GM21381 (cell line): ENCODE measurements at regions not wholly inside any gene's neighbourhood (a gene's known extent, or its start where the extent isn't known, plus 50 kb on each side); places are given as distances from the start of the nearest gene placed in this dataset.

ENCODE experiments used
- ATAC-seq: cut with Tn5 transposase; IDR thresholded peaks from one replicate; pipeline ENCODE4 v1.9.1; 2021; ENCODE audit warnings: mild to moderate bottlenecking, moderate library complexity; ENCODE audit not compliant: unreplicated experiment

GRCh38 chr5:88666761-88667495, 216.1 kb downstream of the MEF2C start:
- peak; percentile 67 for ATAC-seq

- no peak for ATAC-seq
Observed at GRCh38 chr5:88665750-88666215, 217.2 kb downstream of the MEF2C start.

DNA sequence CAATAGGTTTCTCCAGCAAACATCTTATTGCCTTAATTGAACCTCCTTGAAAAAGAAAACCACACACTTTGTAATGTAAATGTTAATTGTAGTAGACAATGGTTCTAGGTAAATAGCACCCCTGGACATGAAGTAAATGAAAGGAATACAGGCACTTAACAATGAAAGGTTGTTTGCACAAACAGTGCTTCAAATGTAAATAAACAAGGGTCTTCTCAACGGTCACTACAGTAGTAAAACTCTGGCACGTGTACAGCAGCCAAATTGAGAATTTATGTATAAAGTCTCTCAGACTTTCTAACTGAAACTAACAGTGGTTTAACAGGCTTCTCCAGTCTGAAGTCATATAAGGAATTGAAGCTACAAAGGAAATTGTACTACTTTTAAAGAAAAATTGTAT, 218.3 kb downstream of the MEF2C start:
- ATAC-seq = no peak

DNA sequence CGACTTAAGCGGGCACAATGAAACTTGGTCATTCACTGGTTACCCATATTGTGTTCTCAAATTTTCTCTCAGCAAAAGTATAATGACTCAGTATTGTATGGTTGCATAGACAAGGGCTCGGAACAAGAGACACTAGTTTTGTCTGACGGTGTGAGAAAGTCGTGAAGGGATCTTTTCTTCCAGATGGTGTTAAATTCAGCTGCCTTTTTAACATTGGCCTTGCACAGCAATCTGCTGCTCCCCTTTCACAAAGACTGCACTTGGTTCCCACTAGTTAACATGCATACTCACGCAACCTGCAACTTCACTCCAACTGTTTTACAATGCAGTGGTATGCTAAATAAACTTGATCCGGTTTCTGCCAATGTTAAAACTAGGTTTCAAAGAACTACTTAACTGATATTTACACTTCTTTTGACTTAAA, 219.2 kb downstream of the MEF2C start:
- no peak for ATAC-seq

DNA sequence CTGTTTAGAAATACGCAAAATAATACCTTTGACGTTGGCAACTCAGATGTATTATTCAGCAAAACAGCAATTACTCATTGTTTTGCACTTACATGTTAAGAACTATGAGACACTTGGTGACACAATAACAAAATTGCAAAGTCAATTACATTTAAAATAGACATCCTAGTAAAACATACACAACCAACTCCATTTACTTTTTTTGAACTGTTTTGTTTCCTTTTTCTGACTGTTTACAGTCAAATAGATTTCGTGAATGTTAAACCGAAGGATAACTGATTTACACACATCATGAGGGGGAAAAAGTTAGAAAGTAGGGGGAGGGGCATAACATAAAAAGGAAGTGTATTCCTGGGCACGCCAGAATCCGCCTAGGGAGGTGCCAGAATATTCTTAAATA, 220.1 kb downstream of the MEF2C start:
- ATAC-seq = no peak

DNA sequence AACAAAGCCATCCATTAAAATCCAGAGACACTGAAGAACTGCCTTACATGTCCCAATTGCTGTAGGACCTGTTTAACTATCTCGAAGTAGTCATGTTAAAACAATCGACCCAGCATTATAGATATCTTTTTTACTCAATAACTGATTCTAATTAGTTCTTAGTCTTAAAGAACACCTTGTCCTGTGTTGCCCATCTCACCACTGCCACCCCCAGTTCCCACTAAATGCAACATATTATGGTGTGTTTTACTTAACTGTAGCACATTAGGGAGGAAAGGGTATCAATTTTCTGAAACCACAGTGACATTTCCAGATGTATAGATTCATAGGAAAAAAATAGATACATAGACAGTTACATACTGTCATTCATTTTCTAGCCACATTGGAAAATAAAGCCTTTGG, 221.2 kb downstream of the MEF2C start:
- no peak for ATAC-seq

- ATAC-seq = peak; percentile 67
Observed at GRCh38 chr5:88660947-88661805, 221.8 kb downstream of the MEF2C start.

DNA sequence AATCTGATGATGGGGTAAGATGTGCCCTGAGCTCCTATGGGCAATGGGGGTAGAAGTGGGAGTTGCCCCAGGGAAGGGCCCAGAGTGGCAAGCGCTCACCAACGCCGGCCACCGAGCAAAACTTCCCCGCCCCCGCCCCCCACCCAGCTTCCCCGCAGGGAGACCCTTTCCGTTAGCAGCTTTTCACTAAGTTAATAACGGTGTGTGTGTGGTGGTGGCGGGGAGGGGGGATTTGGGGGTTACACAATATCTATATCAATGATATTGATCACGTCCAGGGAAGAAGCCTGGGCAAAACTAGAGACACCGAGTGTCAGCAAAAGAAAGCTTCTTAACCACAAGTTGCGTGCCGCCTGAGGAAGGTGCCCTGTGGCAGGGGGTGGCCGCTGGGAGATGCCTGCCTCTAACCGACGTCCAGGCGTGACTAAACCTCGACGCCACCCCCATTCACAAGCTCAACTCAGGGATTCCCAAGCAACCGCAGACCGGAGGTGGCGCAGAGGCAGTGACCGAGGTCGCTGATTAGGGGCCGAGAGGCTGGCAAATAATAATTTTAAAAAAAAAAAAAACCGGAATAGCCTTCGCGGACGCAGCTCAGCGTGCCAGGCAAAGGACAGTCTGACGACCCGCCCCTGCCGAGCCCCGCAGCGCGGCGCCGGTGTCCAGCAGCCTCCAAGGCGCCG, 222.6 kb downstream of the MEF2C start:
- peak; percentile 33 for ATAC-seq

DNA sequence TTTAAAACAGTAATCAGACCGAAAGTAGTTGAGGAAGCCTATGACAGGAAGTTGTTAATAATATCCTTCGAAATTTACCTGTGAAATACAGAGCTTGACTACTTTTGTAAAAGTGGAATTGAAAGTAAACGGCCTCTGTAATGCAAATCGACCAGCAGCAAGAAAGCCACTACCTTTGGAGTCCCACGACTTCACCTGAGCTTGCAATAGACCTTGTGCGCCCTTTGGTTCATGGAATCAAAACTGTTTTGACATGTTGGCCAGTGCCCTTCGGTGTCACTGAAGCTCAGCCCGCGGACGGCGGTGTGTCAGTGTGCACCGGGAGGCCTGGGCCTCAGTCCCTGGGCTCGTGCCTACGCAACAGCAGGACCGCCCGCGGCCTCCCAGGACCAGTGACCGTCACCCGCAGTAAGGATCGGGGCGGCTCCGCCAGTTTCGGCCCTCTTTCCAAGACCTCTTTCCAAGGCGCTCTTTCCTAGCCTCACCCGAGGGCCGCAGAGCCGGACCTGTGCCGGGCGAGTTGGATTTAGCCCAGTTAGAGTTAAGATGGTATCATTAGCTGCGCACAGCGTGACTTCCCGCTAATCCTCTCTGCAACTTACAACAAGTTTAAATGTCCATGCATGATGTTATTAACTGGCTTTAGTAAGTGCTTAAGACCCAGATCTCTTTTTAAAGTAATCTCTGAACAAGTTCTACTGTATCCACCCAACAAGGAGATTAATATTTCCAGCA, 223.3 kb downstream of the MEF2C start:
- peak; percentile 50 for ATAC-seq

DNA sequence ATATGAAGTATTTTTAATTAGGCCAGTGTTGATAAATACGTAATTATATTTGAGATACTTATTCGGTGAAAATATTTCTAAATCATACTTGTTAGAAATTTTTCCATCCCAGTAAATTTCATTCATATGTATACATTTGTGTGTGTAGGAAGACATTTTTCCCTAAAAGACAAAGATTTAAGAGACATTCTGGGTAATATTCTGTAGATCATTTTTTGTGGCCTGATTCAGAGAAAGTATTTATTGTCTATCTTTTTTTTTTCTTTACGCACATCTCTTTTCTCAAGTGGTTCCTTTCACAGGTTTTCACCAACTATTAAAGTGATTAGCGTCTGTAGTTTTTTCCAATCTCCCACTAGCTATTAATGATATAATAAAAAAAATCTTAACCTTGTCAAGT, 224.1 kb downstream of the MEF2C start:
- no peak for ATAC-seq

DNA sequence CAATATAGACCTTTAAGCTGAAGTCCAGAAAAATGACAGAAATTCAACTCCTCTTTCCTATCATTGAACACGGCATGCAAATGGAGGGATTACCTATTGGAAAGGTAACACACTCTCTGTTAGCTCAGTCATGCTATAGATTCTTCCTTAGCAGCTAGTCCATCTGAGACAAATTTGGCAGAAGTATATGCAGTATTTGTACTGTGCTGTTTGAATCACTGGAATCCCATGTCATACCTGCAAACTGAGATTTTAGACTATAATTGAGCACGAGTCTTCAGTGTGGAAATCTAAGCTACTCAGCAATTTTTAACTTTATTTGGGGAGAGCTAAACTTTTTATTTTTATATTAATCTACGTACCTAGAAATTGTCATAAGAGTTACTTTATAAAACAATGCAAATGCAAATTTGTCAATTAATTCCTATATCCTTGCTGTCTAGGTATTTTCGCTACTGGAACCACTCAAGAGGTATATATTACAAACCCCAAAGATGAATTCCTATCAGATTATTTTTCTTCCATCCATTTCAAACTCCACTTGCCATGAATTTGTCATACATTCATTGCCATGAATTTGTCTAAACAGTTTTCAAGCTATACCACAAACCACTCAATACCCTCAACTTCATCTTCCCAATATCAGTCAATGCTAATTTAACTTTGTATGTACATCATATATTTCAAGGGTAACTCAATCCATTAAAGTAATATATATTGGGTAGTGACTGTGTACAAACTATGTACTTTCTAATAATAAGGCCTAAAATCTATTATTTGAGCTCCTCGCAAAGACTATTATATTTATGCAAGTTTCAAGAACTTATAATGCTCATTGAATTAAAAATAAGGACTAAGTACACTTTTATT, 224.8 kb downstream of the MEF2C start:
- ATAC-seq = no peak

DNA sequence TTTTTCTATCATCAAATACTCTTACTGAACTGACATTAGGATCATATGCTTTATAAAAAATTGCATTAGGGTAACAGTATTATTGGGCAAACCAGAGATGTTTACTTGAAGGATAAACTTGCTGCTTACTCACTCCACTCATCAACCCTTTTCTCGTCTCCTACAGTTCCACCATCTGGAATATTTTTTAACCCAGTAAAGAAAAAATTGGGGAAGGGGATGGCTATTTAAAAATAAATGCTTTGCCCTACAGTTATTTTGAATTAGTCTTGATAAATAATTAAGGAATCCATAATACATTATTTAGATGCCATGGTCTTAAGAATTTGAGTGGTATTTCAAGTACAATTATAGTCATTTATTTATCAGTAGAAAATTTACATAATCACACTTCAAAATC, 225.8 kb downstream of the MEF2C start:
- no peak for ATAC-seq

DNA sequence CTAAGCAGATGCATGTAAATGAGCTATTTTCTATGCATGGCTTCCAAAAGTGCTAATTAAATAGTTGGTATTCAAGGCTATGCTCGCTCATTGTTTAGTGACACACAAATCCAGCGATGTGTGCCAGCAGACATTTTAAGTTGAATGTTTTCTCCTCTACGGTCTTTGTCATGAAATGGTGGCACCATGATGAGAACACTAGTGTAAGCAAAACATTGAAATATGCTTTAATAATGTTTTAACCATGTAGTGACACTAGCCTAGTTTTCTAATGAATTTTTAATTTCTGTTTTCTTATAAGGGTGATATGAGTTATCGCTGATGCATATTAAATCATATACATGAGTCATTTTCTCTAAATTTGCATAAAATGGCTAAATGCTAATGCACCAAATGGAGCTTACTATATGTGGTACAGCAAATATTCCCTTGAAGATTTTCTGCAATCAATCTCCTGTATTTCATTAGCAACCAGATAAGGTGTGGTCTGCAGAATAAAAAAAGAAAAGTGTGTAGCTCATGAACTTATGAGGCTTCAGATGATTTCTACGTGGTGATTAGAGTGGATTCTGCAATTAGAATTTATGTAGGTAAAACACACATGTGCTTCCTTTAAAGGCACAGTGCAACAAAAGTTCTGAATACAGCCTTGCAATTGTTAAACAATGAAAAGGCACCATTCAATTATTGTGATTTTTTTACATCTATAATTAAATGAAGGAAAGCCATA, 226.6 kb downstream of the MEF2C start:
- no peak for ATAC-seq

DNA sequence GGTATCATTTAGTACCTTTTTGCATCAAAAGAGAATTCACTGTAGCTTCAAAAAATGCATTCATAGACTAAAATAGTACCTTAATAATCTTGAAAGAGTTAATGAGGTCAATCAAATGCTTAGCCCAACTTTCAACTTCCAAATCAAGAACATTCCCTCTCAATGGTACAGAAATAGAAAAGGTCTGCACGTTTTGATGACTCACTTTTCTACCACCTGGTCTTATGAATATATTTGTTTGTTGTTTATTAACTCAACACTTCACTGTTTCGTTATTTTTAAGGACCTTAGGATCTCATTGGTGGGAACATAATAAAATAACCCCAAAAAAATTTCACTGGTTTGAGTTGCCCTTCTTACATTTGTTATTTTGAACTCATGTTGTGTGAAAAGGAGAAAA, 229.5 kb downstream of the MEF2C start:
- no peak for ATAC-seq

- ATAC-seq = no peak
Observed at GRCh38 chr5:88647901-88648300, 235.1 kb downstream of the MEF2C start.

DNA sequence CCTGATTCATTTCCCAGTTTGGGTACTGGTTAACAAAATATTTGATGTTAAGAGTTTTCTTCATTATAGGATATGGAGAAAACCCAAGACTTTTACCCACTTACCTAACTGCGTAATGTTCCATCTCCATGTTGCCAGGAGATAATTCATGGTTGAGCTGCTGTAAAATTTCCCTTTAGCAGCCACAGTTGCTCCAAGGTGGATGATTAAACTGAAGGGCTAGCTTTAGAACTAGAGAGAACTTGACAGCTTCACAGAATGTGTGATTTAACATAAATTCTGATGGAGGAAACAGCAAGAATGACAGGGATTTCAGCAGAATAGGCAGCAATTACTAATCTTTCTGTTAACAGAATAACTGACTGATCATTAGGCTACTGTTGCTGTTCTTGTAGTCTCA, 236.1 kb downstream of the MEF2C start:
- no peak for ATAC-seq

- no peak for ATAC-seq
Observed at GRCh38 chr5:88644676-88645075, 238.3 kb downstream of the MEF2C start.

DNA sequence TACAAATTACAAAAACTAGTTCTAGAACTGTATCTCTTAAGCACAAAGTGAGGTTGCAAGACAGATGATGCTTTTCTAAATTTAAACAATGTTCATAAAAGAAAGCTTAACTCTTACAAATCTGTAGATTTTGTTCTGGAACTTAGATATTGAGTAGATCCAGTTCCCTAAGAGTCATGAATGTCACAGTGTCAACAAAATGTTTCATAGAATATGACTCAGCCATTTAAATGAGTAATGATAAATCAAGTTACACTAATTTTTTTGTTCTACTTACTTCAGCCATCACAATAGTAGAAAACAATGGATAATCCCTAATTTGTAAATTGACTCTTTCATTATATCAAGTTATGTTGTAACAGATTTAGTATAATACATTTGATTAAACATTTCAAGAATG, 239.7 kb downstream of the MEF2C start:
- ATAC-seq = no peak

GRCh38 chr5:88634014-88634413, 249.0 kb downstream of the MEF2C start:
- no peak for ATAC-seq
